Fibroblast of the aortic adventitia (primary cell): ENCODE measurements at regions not wholly inside any gene's neighbourhood (a gene's known extent, or its start where the extent isn't known, plus 50 kb on each side); places are given as distances from the start of the nearest gene placed in this dataset.

Experiments
- DNase-seq: peaks from one replicate; pipeline ENCODE4 v3.0.0-alpha.2; 2010; ENCODE audit warnings: low read depth
- H3K4me3 ChIP-seq: 2 replicates; pipeline ENCODE4 v1.5.1; 2011; ENCODE audit warnings: low read depth, mild to moderate bottlenecking, control low read depth, low read length, moderate library complexity
- CTCF ChIP-seq: IDR thresholded peaks from 2 replicates; pipeline ENCODE4 v1.5.1; 2011; ENCODE audit warnings: mild to moderate bottlenecking, low read length, control low read depth, inconsistent platforms; ENCODE audit not compliant: insufficient read depth

GRCh38 chr10:60994128-60994527 is 50.1 kb upstream of the RHOBTB1 start:
- no peak for TF ChIP-seq CTCF
- no peak overlapping the region for H3K4me3 ChIP-seq
- no peak for DNase-seq
